ENCODE measurements at regions not wholly inside any gene's neighbourhood (a gene's known extent, or its start where the extent isn't known, plus 50 kb on each side); places are given as distances from the start of the nearest gene placed in this dataset.
A peak's percentile ranks its signal among the peaks of the same experiment; 100 is the strongest.

GRCh38 chr12:75960086-75960910 is 71.3 kb downstream of the PHLDA1 start (continued):
- TF ChIP-seq CC2D1A (CRISPR knock-in tag; IDR thresholded peaks at IDR 0.05) (no peak), TARDBP (CRISPR knock-in tag; IDR thresholded peaks at IDR 0.05) (peak; percentile 58; the same call in 1 of the 2 replicates), TBX3 (IDR thresholded peaks at IDR 0.05; ENCODE audit: borderline replicate concordance) (peak; percentile 85), ZNF547 (CRISPR knock-in tag; IDR thresholded peaks at IDR 0.05) (no peak), ZSCAN25 (CRISPR knock-in tag; IDR thresholded peaks at IDR 0.05) (no peak), ZNF780A (CRISPR knock-in tag; IDR thresholded peaks at IDR 0.05) (no peak), RARA (CRISPR knock-in tag; IDR thresholded peaks at IDR 0.05) (peak; percentile 76), MIER2 (CRISPR knock-in tag; IDR thresholded peaks at IDR 0.05) (0 out of 2 replicates have a peak, but pooled peaks have one; percentile 24), GATA4 (IDR thresholded peaks at IDR 0.05; ENCODE audit: borderline replicate concordance, low read depth) (peak; percentile 75; the same call in 1 of the 2 replicates), DRAP1 (CRISPR knock-in tag; IDR thresholded peaks at IDR 0.05) (no peak), ZNF138 (CRISPR knock-in tag; IDR thresholded peaks at IDR 0.05; ENCODE audit: low read depth) (no peak), ZNF503 (CRISPR knock-in tag; IDR thresholded peaks at IDR 0.05) (peak; percentile 77; the same call in 1 of the 2 replicates), NCOR1 (IDR thresholded peaks at IDR 0.05; ENCODE audit: borderline replicate concordance, low read length) (peak; percentile 28; the same call in 1 of the 2 replicates), NR2F2 (IDR thresholded peaks at IDR 0.05; ENCODE audit: borderline replicate concordance, low read depth) (peak; percentile 75; the same call in 1 of the 2 replicates), GATAD2A (CRISPR knock-in tag; IDR thresholded peaks at IDR 0.05) (peak; percentile 31; the same call in 1 of the 2 replicates), ZNF703 (CRISPR knock-in tag; IDR thresholded peaks at IDR 0.05; ENCODE audit: borderline replicate concordance) (no peak), PLSCR1 (CRISPR knock-in tag; IDR thresholded peaks at IDR 0.05; ENCODE audit: borderline replicate concordance) (no peak), MED1 (CRISPR knock-in tag; IDR thresholded peaks at IDR 0.05) (peak; percentile 62), RXRA (CRISPR knock-in tag; IDR thresholded peaks at IDR 0.05) (peak; percentile 86; the same call in 1 of the 2 replicates), ZNF549 (CRISPR knock-in tag; IDR thresholded peaks at IDR 0.05) (no peak), ZNF468 (CRISPR knock-in tag; IDR thresholded peaks at IDR 0.05) (no peak), MZF1 (CRISPR knock-in tag; IDR thresholded peaks at IDR 0.05; ENCODE audit: borderline replicate concordance) (no peak), HOXD1 (CRISPR knock-in tag; IDR thresholded peaks at IDR 0.05) (no peak), ETV6 (CRISPR knock-in tag; conservative IDR thresholded peaks at IDR 0.05) (no peak), STAG1 (CRISPR knock-in tag; IDR thresholded peaks at IDR 0.05) (peak; percentile 28; the same call in 1 of the 2 replicates), CREB1 (IDR thresholded peaks at IDR 0.05) (no peak), CREB1 (CRISPR knock-in tag; IDR thresholded peaks at IDR 0.05) (no peak)
- TF ChIP-seq, protein P1, sequence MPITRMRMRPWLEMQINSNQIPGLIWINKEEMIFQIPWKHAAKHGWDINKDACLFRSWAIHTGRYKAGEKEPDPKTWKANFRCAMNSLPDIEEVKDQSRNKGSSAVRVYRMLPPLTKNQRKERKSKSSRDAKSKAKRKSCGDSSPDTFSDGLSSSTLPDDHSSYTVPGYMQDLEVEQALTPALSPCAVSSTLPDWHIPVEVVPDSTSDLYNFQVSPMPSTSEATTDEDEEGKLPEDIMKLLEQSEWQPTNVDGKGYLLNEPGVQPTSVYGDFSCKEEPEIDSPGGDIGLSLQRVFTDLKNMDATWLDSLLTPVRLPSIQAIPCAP (CRISPR knock-in tag; IDR thresholded peaks at IDR 0.05; ENCODE audit: low read depth): no peak
